ENCODE measurements at regions not wholly inside any gene's neighbourhood (a gene's known extent, or its start where the extent isn't known, plus 50 kb on each side); places are given as distances from the start of the nearest gene placed in this dataset.

DNA sequence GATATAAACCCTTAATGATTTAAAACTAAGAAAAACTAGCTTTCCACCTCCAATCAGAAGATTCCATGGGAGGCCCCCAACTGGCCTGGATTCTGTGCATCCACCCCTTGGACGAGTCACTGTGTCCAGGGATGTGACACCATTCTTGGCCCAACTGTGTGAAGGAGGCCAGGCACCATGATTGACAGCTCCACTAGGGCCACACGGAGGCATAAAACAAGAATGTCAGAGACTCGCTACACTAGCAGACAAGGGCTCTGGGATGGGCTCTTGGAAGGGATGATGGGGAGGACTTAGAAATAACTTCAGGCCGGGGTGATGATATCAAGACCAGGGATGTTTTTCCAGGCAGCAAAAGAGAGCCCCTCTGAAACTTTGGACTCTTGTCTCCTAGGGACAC is 117.8 kb upstream of the GNAO1 start:
- TF ChIP-seq, protein P1, sequence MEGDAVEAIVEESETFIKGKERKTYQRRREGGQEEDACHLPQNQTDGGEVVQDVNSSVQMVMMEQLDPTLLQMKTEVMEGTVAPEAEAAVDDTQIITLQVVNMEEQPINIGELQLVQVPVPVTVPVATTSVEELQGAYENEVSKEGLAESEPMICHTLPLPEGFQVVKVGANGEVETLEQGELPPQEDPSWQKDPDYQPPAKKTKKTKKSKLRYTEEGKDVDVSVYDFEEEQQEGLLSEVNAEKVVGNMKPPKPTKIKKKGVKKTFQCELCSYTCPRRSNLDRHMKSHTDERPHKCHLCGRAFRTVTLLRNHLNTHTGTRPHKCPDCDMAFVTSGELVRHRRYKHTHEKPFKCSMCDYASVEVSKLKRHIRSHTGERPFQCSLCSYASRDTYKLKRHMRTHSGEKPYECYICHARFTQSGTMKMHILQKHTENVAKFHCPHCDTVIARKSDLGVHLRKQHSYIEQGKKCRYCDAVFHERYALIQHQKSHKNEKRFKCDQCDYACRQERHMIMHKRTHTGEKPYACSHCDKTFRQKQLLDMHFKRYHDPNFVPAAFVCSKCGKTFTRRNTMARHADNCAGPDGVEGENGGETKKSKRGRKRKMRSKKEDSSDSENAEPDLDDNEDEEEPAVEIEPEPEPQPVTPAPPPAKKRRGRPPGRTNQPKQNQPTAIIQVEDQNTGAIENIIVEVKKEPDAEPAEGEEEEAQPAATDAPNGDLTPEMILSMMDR (conservative IDR thresholded peaks at IDR 0.05; ENCODE audit: low read length) = no peak
- no peak for DNase-seq (ENCODE audit: low read depth)
- H3K4me3 ChIP-seq (ENCODE audit: low read length) = no peak overlapping the region

DNA sequence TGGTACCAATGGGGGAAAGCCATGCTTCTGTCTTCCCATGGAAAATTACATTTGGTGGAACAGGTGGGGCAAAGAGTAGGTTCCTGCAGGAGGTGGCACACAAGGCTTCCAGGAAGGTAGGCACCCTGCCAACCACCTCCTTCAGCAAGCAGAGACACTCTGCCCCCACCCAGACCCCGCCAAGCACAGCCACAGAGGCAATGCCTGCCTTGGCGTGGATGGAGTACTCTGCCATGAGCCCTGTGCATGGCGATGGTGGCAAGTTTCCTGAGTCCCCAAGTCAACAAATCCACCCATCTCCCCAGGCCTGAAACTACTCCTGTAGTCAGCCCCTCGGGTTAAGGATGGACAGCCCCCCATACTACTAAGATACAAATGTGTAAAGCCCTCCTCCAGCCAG is 119.2 kb upstream of the GNAO1 start:
- H3K4me3 ChIP-seq (ENCODE audit: low read length) = no peak overlapping the region
- TF ChIP-seq, protein P1 (conservative IDR thresholded peaks at IDR 0.05; ENCODE audit: low read length) = no peak
- DNase-seq (ENCODE audit: low read depth) = no peak

GRCh38 chr16:56068816-56069215 is 122.5 kb upstream of the GNAO1 start:
- no peak overlapping the region for H3K4me3 ChIP-seq (ENCODE audit: low read length)
- TF ChIP-seq, protein P1 (conservative IDR thresholded peaks at IDR 0.05; ENCODE audit: low read length) = no peak
- no peak for DNase-seq (ENCODE audit: low read depth)

DNA sequence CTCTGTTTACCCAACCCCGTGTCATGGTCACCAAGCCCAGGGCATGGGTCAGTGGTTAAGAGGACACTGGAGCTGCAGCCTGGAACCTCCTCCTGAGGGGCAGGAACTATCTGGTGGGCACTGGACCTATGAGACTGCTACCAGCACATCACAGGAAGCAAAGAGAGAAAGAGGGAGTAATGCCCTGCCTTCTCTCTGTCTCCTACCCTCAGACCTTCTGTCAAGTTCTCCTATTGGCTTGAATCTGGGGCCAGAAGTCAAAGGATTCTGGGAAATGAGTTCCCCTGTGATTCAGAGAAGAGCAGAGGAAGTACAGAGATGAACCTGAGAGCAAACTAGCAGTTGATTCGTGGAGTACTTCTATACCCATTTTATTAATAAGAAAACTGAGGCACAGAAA is 123.0 kb upstream of the GNAO1 start:
- no peak overlapping the region for H3K4me3 ChIP-seq (ENCODE audit: low read length)
- TF ChIP-seq, protein P1 (conservative IDR thresholded peaks at IDR 0.05; ENCODE audit: low read length) = no peak
- no peak for DNase-seq (ENCODE audit: low read depth)

DNA sequence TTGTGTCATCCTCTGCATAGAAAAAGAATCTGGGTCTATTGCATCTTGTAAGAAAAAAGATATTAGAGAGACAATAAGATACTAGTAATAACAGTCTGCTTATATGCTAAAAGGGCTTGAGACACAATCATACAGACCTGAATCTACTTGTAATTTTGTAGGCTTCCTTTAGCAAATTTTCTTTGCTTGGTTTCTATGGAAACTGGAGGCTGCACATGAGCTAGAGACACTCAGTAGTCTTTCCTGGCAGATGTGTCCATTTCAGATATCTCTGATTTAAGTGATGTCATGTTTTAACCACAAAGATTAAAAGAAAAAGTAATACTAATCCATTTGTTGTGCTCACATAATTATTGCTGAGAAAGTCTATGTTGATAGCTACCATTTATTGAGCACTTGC is 123.9 kb upstream of the GNAO1 start:
- H3K4me3 ChIP-seq (ENCODE audit: low read length) = no peak overlapping the region
- TF ChIP-seq, protein P1 (conservative IDR thresholded peaks at IDR 0.05; ENCODE audit: low read length) = no peak
- no peak for DNase-seq (ENCODE audit: low read depth)

DNA sequence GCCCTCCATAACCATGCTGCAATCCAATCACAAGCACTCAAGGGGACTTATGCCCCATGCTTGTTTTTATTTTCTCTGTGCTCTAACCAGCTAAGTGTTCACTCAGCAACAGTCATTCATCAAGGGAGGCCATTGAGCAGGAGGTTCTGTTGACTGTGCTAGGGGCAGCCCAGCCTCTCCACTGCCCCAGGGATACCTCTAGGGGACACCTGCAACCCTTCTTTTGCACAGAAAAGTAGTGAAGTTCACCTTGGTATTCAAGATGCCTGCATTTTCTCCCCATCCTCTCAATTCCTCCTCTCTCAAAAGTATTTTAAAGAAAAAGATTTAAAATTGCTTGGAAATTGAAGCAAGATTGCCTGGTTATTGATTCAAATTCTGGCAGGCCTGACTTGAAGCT is 124.7 kb upstream of the GNAO1 start:
- no peak overlapping the region for H3K4me3 ChIP-seq (ENCODE audit: low read length)
- no peak for DNase-seq (ENCODE audit: low read depth)
- TF ChIP-seq, protein P1 (conservative IDR thresholded peaks at IDR 0.05; ENCODE audit: low read length) = no peak

DNA sequence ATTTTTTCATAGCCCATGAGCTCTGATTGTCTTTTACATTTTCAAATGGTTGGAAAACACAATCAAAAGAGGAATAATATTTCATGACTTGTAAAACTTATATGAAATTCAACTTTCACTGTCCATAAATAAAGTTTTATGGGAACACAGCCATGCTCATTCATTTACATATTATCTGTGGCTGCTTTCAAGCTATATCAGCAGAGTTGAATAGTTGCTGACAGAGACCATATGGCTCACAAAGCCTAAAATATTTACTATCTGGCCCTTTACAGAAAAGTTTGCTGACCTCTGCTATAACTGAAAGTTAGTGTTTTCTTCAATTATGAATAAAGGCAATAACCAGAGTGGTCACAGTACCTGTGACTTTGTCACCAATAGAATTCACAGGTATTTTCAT is 128.2 kb upstream of the GNAO1 start:
- no peak overlapping the region for H3K4me3 ChIP-seq (ENCODE audit: low read length)
- TF ChIP-seq, protein P1 (conservative IDR thresholded peaks at IDR 0.05; ENCODE audit: low read length) = no peak
- DNase-seq (ENCODE audit: low read depth) = no peak
